ENCODE measurements at regions not wholly inside any gene's neighbourhood (a gene's known extent, or its start where the extent isn't known, plus 50 kb on each side); places are given as distances from the start of the nearest gene placed in this dataset.

DNA sequence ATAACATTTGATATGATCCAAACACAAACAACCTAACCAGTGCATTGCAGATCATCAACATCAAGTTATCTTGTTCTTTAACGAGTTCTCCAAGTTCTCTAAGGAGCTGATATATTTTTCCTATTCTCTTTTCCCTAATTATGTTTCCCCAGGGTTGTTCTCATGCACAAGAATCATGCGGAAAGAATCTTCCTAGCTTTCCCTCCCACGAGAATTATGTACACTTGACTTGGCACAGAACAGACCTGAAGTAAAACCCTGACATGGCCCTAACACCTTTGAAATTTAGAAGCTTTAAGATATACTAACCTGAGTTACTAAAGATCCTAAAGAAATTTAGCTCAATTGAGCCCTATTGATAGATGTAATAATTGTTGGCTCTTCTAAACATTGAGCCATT is 110.7 kb upstream of the FST start:
- no peak for TF ChIP-seq EZH2phosphoT487 (IDR thresholded peaks at IDR 0.05; ENCODE audit: insufficient read depth, low read depth)
- TF ChIP-seq EZH2 (IDR thresholded peaks at IDR 0.05; ENCODE audit: insufficient read depth, poor library complexity, severe bottlenecking), result no peak

Measured in GM23248 (cell line).